GM12864 (cell line): ENCODE measurements at regions not wholly inside any gene's neighbourhood (a gene's known extent, or its start where the extent isn't known, plus 50 kb on each side); places are given as distances from the start of the nearest gene placed in this dataset.

Experiments
- DNase-seq: peaks from one replicate; pipeline ENCODE4 v3.0.0-alpha.2; 2011; ENCODE audit warnings: low read depth
- H3K4me3 ChIP-seq: 2 replicates; pipeline ENCODE4 v1.5.1; 2011; ENCODE audit warnings: mild to moderate bottlenecking, low read depth, low read length, control low read depth
- CTCF ChIP-seq: IDR thresholded peaks from 2 replicates; pipeline ENCODE4 v1.5.1; 2011; ENCODE audit warnings: low read depth, mild to moderate bottlenecking, moderate library complexity, low read length, control low read depth, inconsistent platforms; ENCODE audit errors: missing control alignments

- DNase-seq = peak; percentile 74
- no peak for TF ChIP-seq CTCF
- H3K4me3 ChIP-seq = no peak overlapping the region
Measured at GRCh38 chr6:87905101-87905641, 142.5 kb upstream of the SPACA1 start.

GRCh38 chr6:87904011-87904410, 143.6 kb upstream of the SPACA1 start:
- no peak overlapping the region for H3K4me3 ChIP-seq
- no peak for DNase-seq
- no peak for TF ChIP-seq CTCF

- TF ChIP-seq CTCF = no peak
- DNase-seq = no peak
- H3K4me3 ChIP-seq = no peak overlapping the region
Measured at GRCh38 chr6:87903323-87903722, 144.3 kb upstream of the SPACA1 start.

GRCh38 chr6:87902383-87902782, 145.3 kb upstream of the SPACA1 start:
- no peak for DNase-seq
- no peak for TF ChIP-seq CTCF

GRCh38 chr6:87901613-87902012, 146.0 kb upstream of the SPACA1 start:
- no peak overlapping the region for H3K4me3 ChIP-seq
- no peak for TF ChIP-seq CTCF
- DNase-seq = no peak

More at GRCh38 chr6:87902383-87902782, 145.3 kb upstream of the SPACA1 start:
- H3K4me3 ChIP-seq = no peak overlapping the region

- no peak overlapping the region for H3K4me3 ChIP-seq
- no peak for DNase-seq
- no peak for TF ChIP-seq CTCF
Measured at GRCh38 chr6:87900160-87900698, 147.4 kb upstream of the SPACA1 start.

GRCh38 chr6:87899499-87900147, 148.0 kb upstream of the SPACA1 start:
- TF ChIP-seq CTCF = no peak
- DNase-seq = no peak
- no peak overlapping the region for H3K4me3 ChIP-seq
